Endothelial cell of umbilical vein (primary cell): ENCODE measurements at regions not wholly inside any gene's neighbourhood (a gene's known extent, or its start where the extent isn't known, plus 50 kb on each side); places are given as distances from the start of the nearest gene placed in this dataset.

ENCODE experiments used
- BruUV-seq: library from RNA; stranded (reverse); fragments of 400-500 nt; replicated peaks from 2 replicates; lab custom pipeline; 2021; lab: Mats Ljungman, UMichigan
- CTCF ChIA-PET: fragments of 300-600, 350-600 bp; sonication (Branson Sonifier 250); formaldehyde crosslinking; loops from one replicate; lab custom pipeline; 2021; ENCODE audit warnings: antibody characterized with exemption, inconsistent platforms; lab: Charles Lee
- POLR2A ChIA-PET: fragments of 300-600, 350-600 bp; sonication (Branson Sonifier 250); formaldehyde crosslinking; loops from one replicate; lab custom pipeline; 2021; ENCODE audit warnings: antibody characterized with exemption, inconsistent platforms; lab: Charles Lee
- DNase-seq: peaks from one replicate; pipeline ENCODE4 v3.0.0-alpha.2; 2011; ENCODE audit warnings: low read depth, low spot score
- FAIRE-seq: peaks from 2 replicates; lab custom pipeline; 2011; peaks lifted over from hg19 to GRCh38; lab: Jason Lieb, UNC
- H2AFZ ChIP-seq: 2 replicates; pipeline ENCODE4 v1.6.0; 2012; ENCODE audit warnings: low read depth, low read length, control low read depth, inconsistent platforms
- H3K27ac ChIP-seq: 2 replicates; pipeline ENCODE4 v1.5.1; 2011; ENCODE audit warnings: low read depth, mild to moderate bottlenecking, control low read depth, low read length, moderate library complexity; ENCODE audit not compliant: insufficient read depth
- H3K27me3 ChIP-seq, 2 experiments: 2 replicates each; pipeline versions ENCODE4 v1.6.0 to v1.6.1; 2011; ENCODE audit warnings: low read length in 2 of 2, mixed read lengths in 1 of 2; ENCODE audit not compliant: control insufficient read depth in 2 of 2, insufficient read depth in 2 of 2
- H3K36me3 ChIP-seq, 2 experiments: 2 replicates in 1 of 2; 3 replicates in 1 of 2; pipeline ENCODE4 v1.5.1; 2011; ENCODE audit warnings: low read length in 2 of 2, mild to moderate bottlenecking in 1 of 2, moderate library complexity in 1 of 2; ENCODE audit not compliant: control insufficient read depth in 2 of 2, insufficient read depth in 2 of 2; ENCODE audit errors: extremely low read depth in 1 of 2
- H3K4me1 ChIP-seq: 3 replicates; pipeline ENCODE4 v1.5.1; 2011; ENCODE audit warnings: mild to moderate bottlenecking, low read length; ENCODE audit not compliant: control insufficient read depth, insufficient read depth; ENCODE audit errors: extremely low read depth
- H3K4me2 ChIP-seq: 2 replicates; pipeline ENCODE4 v1.6.1; 2011; ENCODE audit warnings: low read length, control low read depth, mixed read lengths; ENCODE audit not compliant: insufficient read depth
- H3K4me3 ChIP-seq, 3 experiments: fragments of 200-600 bp in 1 of 3; sonication (generic), shearing (Covaris generic) in 1 of 3; replicated peaks in 1 of 3; 2 replicates each; pipeline ENCODE4 v1.5.1; 2011 to 2016; ENCODE audit warnings: control low read depth in 3 of 3, low read length in 3 of 3, mild to moderate bottlenecking in 2 of 3, inconsistent platforms in 1 of 3, low read depth in 1 of 3, moderate library complexity in 1 of 3; ENCODE audit not compliant: insufficient read depth in 1 of 3
- H3K79me2 ChIP-seq: 2 replicates; pipeline ENCODE4 v1.6.0; 2012; ENCODE audit warnings: low read length, inconsistent platforms; ENCODE audit not compliant: control insufficient read depth, insufficient read depth
- H3K9ac ChIP-seq: replicated peaks from 2 replicates; pipeline ENCODE3; 2011; ENCODE audit warnings: low read length, control low read depth; ENCODE audit not compliant: insufficient read depth; ENCODE audit errors: extremely low read depth
- H3K9me1 ChIP-seq: replicated peaks from 3 replicates; pipeline ENCODE4 v1.6.0; 2011; ENCODE audit warnings: mild to moderate bottlenecking, low read length; ENCODE audit not compliant: control insufficient read depth, insufficient read depth; ENCODE audit errors: extremely low read depth
- H3K9me3 ChIP-seq: replicated peaks from 2 replicates; pipeline ENCODE4 v1.5.1; 2012; ENCODE audit warnings: low read length, inconsistent platforms; ENCODE audit not compliant: control insufficient read depth, insufficient read depth
- H4K20me1 ChIP-seq: replicated peaks from 2 replicates; pipeline ENCODE3; 2011; ENCODE audit warnings: mild to moderate bottlenecking, low read length; ENCODE audit not compliant: control insufficient read depth, insufficient read depth; ENCODE audit errors: extremely low read depth
- CTCF ChIP-seq, 2 donors: IDR thresholded peaks; 1 replicate in 1 of 2; 2 replicates in 1 of 2; pipeline ENCODE4 v1.5.1; 2011; ENCODE audit warnings: low read length in 2 of 2, mild to moderate bottlenecking in 2 of 2, moderate library complexity in 2 of 2, control low read depth in 1 of 2, inconsistent platforms in 1 of 2, low read depth in 1 of 2; ENCODE audit not compliant: insufficient read depth in 1 of 2; ENCODE audit errors: extremely low read depth in 1 of 2
- EZH2 ChIP-seq: IDR thresholded peaks from 2 replicates; pipeline ENCODE4 v1.6.1; 2012; ENCODE audit warnings: borderline replicate concordance, low read depth, mild to moderate bottlenecking, moderate library complexity, low read length, inconsistent platforms; ENCODE audit not compliant: severe bottlenecking
- FOS ChIP-seq: IDR thresholded peaks from 2 replicates; pipeline ENCODE4 v1.6.1; 2011; ENCODE audit warnings: mild to moderate bottlenecking, low read length, moderate library complexity, borderline replicate concordance; ENCODE audit not compliant: insufficient read depth
- GATA2 ChIP-seq: IDR thresholded peaks from 2 replicates; pipeline ENCODE4 v1.7.0; 2011; ENCODE audit warnings: low read depth, mild to moderate bottlenecking, moderate library complexity, mixed read lengths, low read length; ENCODE audit not compliant: insufficient read length, insufficient read depth
- JUN ChIP-seq: IDR thresholded peaks from 2 replicates; pipeline ENCODE4 v1.6.1; 2011; ENCODE audit warnings: borderline replicate concordance, low read depth; ENCODE audit not compliant: insufficient read length, insufficient read depth
- MAX ChIP-seq: IDR thresholded peaks from 2 replicates; pipeline ENCODE4 v1.6.1; 2011; ENCODE audit not compliant: insufficient read depth, insufficient read length
- MYC ChIP-seq: IDR thresholded peaks from one replicate; pipeline ENCODE4 v1.6.1; 2011; ENCODE audit warnings: mild to moderate bottlenecking, low read depth, low read length
- POLR2A ChIP-seq: IDR thresholded peaks from 2 replicates; pipeline ENCODE4 v1.6.1; 2012; ENCODE audit warnings: low read depth, mild to moderate bottlenecking, control low read depth, low read length
- POLR2AphosphoS5 ChIP-seq: IDR thresholded peaks from 2 replicates; pipeline ENCODE4 v1.6.1; 2012; ENCODE audit warnings: low read depth, mild to moderate bottlenecking, control low read depth, low read length, moderate library complexity; ENCODE audit not compliant: insufficient read depth
- dilution Hi-C: fragments of 300-500 bp; cut with MboI; formaldehyde crosslinking; loops from one replicate; pipeline ENCODE4 v1.15.0; 2019; ENCODE audit warnings: low sequenced_read_pairs; ENCODE audit not compliant: extremely low pct_ligation_motif_present
- intact Hi-C: fragments of 100-400 bp; cut with micrococcal nuclease; formaldehyde crosslinking; loops from one replicate; pipeline ENCODE4 v1.10.0; 2022

- CTCF ChIA-PET, result interaction anchor here (0.9 kb wide), 1 partner anchor 81 kb away, joined by 3 read pairs; no protein-coding TSS in a partner anchor
- intact Hi-C loops, result no loop called here
- POLR2A ChIA-PET, result no interaction called here
Measured at GRCh38 chr3:132261506-132261905, 55.7 kb upstream of the ACP3 start.

More at GRCh38 chr3:132261506-132261905, 55.7 kb upstream of the ACP3 start:
- peaks cover 1 to 11% of the 10 kb centered on the region in 2 experiments for H3K27me3 ChIP-seq
- no peaks in the 10 kb centered on the region for H4K20me1 ChIP-seq
- no peaks in the 10 kb centered on the region for H3K9me3 ChIP-seq
- H3K36me3 ChIP-seq, result no peaks in the 10 kb centered on the region
- H3K4me2 ChIP-seq, result no peak overlapping the region
- H3K9me1 ChIP-seq, result no peaks in the 10 kb centered on the region
- H3K79me2 ChIP-seq, result no peaks in the 10 kb centered on the region
- no peak overlapping the region for H2AFZ ChIP-seq
- TF ChIP-seq EZH2, result no peak
- no peak for TF ChIP-seq GATA2
- TF ChIP-seq POLR2A, result no peak
- TF ChIP-seq FOS, result no peak
- no peak for TF ChIP-seq MYC
- TF ChIP-seq POLR2AphosphoS5, result no peak
- no peak for TF ChIP-seq CTCF (IDR thresholded peaks at IDR 0.05; ENCODE audit: extremely low read depth in 1 of 2, insufficient read depth in 1 of 2, low read depth in 1 of 2, low read length in 2 of 2)
- no peak for TF ChIP-seq JUN
- TF ChIP-seq MAX, result no peak
- BruUV-seq, result no TSS peak
- no peak overlapping the region for H3K9ac ChIP-seq
- DNase-seq, result no peak
- dilution Hi-C loops, result no loop called here
- no peak overlapping the region for H3K4me3 ChIP-seq
- no peaks in the 10 kb centered on the region for H3K4me1 ChIP-seq
- no peak overlapping the region for H3K27ac ChIP-seq
- FAIRE-seq, result no peak
